ENCODE measurements at regions not wholly inside any gene's neighbourhood (a gene's known extent, or its start where the extent isn't known, plus 50 kb on each side); places are given as distances from the start of the nearest gene placed in this dataset.

GRCh38 chr9:115209601-115210306 is 91.8 kb upstream of the TNC start:
- Histone ChIP-seq H3K27ac (no peak overlapping the region), H3K27me3 (replicated peaks; ENCODE audit: insufficient read depth) (no peaks in the 10 kb centered on the region), H3K36me3 (no peaks in the 10 kb centered on the region), H3K4me1 (ENCODE audit: control insufficient read depth in 1 of 2, low read depth in 2 of 2) (peaks cover 0 to 13% of the 10 kb centered on the region in 2 donors), H3K9me3 (no peaks in the 10 kb centered on the region), H3K4me3 (no peak overlapping the region)
- no peak for TF ChIP-seq CTCF (IDR thresholded peaks at IDR 0.05)
- DNase-seq (ENCODE audit: low spot score) (no peak), ATAC-seq (ENCODE audit: insufficient number of reproducible peaks, low FRiP score, low read depth) (no peak)

- no peak for TF ChIP-seq CTCF (IDR thresholded peaks at IDR 0.05)
- Histone ChIP-seq H3K4me1 (ENCODE audit: control insufficient read depth in 1 of 2, low read depth in 2 of 2) (peaks cover 0 to 13% of the 10 kb centered on the region in 2 donors), H3K36me3 (no peaks in the 10 kb centered on the region), H3K4me3 (no peak overlapping the region), H3K9me3 (no peaks in the 10 kb centered on the region), H3K27me3 (replicated peaks; ENCODE audit: insufficient read depth) (no peaks in the 10 kb centered on the region), H3K27ac (no peak overlapping the region)
- DNase-seq (ENCODE audit: low spot score) (no peak), ATAC-seq (ENCODE audit: insufficient number of reproducible peaks, low FRiP score, low read depth) (no peak)
Measured at GRCh38 chr9:115210699-115211098, 92.7 kb upstream of the TNC start.

DNA sequence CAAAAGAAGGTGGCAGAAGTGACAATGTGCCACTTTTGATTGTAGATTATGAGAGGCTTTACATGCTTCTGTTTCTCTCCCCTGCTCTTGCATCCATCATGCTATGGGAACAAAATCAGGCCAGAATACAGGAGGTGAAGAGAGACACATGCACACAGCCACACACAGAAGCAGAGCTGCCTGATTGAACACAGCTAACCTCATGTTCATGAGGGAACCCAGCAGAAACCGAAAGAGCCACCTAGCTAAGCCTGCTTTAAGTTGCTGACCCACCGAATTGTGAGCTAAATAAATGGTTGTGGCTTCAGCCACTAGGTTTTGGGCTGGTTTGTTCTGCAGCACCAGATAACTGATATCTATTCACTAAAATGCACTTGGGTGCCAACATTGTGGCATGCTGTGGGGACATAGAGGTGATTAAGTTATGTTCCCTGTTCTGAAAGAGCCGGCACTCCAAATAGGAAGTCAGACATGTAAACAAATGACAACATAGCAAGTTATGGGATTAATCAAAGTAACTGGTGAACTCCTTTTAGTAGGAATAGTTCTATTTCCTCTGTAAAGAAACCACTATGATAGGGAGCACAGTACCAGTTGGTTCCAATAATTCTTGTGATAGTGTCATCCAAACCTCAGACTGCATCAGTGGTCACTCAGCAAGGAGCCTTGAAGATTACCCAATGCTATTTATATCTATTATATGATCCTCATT is 93.6 kb upstream of the TNC start:
- H3K27me3 ChIP-seq (replicated peaks; ENCODE audit: insufficient read depth): no peaks in the 10 kb centered on the region
- ATAC-seq (ENCODE audit: insufficient number of reproducible peaks, low FRiP score, low read depth) (no peak), DNase-seq (ENCODE audit: low spot score) (no peak)
- H3K4me3 ChIP-seq: no peak overlapping the region
- H3K4me1 ChIP-seq (ENCODE audit: control insufficient read depth in 1 of 2, low read depth in 2 of 2): peaks cover 0 to 12% of the 10 kb centered on the region in 2 donors
- no peaks in the 10 kb centered on the region for H3K36me3 ChIP-seq
- H3K9me3 ChIP-seq: no peaks in the 10 kb centered on the region
- H3K27ac ChIP-seq: no peak overlapping the region
- no peak for TF ChIP-seq CTCF (IDR thresholded peaks at IDR 0.05)

DNA sequence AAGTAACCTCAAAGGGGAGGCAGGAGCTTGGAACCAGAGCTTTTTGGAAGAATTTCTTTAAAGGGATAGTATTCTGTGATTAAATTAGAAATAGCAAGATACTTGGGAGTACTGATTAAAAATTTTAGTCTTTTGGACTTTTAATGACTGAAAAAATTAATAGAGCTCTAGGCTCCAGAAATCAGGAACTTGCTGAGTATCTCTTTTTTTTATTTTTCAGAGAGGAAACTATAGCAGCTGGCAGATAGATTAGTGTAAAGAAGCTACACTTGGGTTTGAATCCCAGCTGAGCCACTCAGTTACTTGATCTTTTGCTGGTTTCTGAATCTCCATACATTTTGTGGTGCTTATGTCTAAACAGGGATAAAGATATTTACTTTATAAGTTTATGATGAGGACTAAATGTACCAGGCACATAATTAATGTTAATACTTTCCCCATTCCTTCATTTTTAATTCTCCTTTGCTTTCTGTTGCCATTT is 94.2 kb upstream of the TNC start:
- Histone ChIP-seq H3K4me1 (ENCODE audit: control insufficient read depth in 1 of 2, low read depth in 2 of 2) (peaks cover 0 to 6% of the 10 kb centered on the region in 2 donors), H3K27me3 (replicated peaks; ENCODE audit: insufficient read depth) (no peaks in the 10 kb centered on the region), H3K4me3 (no peak overlapping the region), H3K9me3 (no peaks in the 10 kb centered on the region), H3K36me3 (no peaks in the 10 kb centered on the region), H3K27ac (no peak overlapping the region)
- ATAC-seq (ENCODE audit: insufficient number of reproducible peaks, low FRiP score, low read depth): no peak
- DNase-seq (ENCODE audit: low spot score): no peak
- TF ChIP-seq CTCF (IDR thresholded peaks at IDR 0.05): no peak

DNA sequence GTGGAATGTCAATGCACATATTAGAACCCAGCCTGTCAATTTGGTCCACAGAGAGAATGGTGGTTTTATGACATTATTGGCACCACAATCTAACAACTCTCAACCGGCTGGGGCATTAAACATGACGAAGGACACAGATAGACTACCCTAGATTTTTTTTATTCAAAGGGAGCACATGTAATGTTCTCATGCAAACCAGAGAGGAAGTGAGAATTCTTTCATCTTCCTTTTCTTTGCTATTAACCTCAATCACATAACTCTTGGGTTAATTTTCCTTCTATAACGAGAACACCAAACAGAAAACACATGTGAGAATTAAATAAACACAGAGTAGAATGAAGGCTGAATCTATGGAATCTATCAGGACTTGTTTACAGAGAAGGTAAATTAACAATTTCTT is 94.9 kb upstream of the TNC start:
- Histone ChIP-seq H3K4me1 (ENCODE audit: control insufficient read depth in 1 of 2, low read depth in 2 of 2) (no peaks in the 10 kb centered on the region), H3K27me3 (replicated peaks; ENCODE audit: insufficient read depth) (no peaks in the 10 kb centered on the region), H3K36me3 (no peaks in the 10 kb centered on the region), H3K27ac (no peak overlapping the region), H3K9me3 (no peaks in the 10 kb centered on the region), H3K4me3 (no peak overlapping the region)
- DNase-seq (ENCODE audit: low spot score) (no peak), ATAC-seq (ENCODE audit: insufficient number of reproducible peaks, low FRiP score, low read depth) (no peak)
- TF ChIP-seq CTCF (IDR thresholded peaks at IDR 0.05): no peak

Measured in thoracic aorta (tissue), 2 donors.